OCI-LY7 (cell line): ENCODE measurements at regions not wholly inside any gene's neighbourhood (a gene's known extent, or its start where the extent isn't known, plus 50 kb on each side); places are given as distances from the start of the nearest gene placed in this dataset.

Experiments
- BruUV-seq: library from RNA; stranded (reverse); fragments of 400-500 nt; replicated peaks from 2 replicates; lab custom pipeline; 2021; lab: Mats Ljungman, UMichigan
- CTCF ChIA-PET: fragments of 300-600 bp; sonication (Branson Sonifier 250); formaldehyde crosslinking; loops from one replicate; lab custom pipeline; 2022; ENCODE audit warnings: antibody characterized with exemption; ENCODE audit not compliant: unreplicated experiment; lab: Charles Lee
- POLR2A ChIA-PET: fragments of 300-600 bp; sonication (Branson Sonifier 250); formaldehyde crosslinking; loops from one replicate; lab custom pipeline; 2022; ENCODE audit warnings: antibody characterized with exemption; lab: Charles Lee
- DNase-seq: peaks from one replicate; pipeline ENCODE4 v3.0.0-alpha.2; 2015; ENCODE audit warnings: low spot score
- H2AFZ ChIP-seq: fragments of 200-600 bp; sonication (generic), shearing (Covaris generic); 2 replicates; pipeline ENCODE4 v1.6.1; 2014; ENCODE audit warnings: mild to moderate bottlenecking, antibody characterized with exemption, low read length, moderate library complexity
- H3K27ac ChIP-seq: fragments of 200-600 bp; sonication (generic); 2 replicates; pipeline ENCODE4 v1.5.1; 2014; ENCODE audit warnings: mixed run types, low read depth, mild to moderate bottlenecking, moderate library complexity, low read length, inconsistent platforms; ENCODE audit not compliant: poor library complexity, severe bottlenecking
- H3K36me3 ChIP-seq: fragments of 200-600 bp; sonication (generic); 2 replicates; pipeline ENCODE4 v1.6.1; 2014; ENCODE audit warnings: mild to moderate bottlenecking, antibody characterized with exemption, low read length, moderate library complexity, mixed read lengths; ENCODE audit not compliant: insufficient read depth
- H3K4me1 ChIP-seq: fragments of 200-600 bp; sonication (generic); 2 replicates; pipeline ENCODE4 v1.5.1; 2014; ENCODE audit warnings: mild to moderate bottlenecking, low read length; ENCODE audit not compliant: insufficient read depth, poor library complexity, severe bottlenecking
- H3K4me2 ChIP-seq: fragments of 200-600 bp; sonication (generic); 2 replicates; pipeline ENCODE4 v1.6.1; 2014; ENCODE audit warnings: mild to moderate bottlenecking, low read length
- H3K4me3 ChIP-seq: fragments of 200-600 bp; sonication (generic); 2 replicates; pipeline ENCODE4 v1.5.1; 2014; ENCODE audit warnings: mild to moderate bottlenecking, low read depth, low read length; ENCODE audit not compliant: poor library complexity, severe bottlenecking
- H3K79me2 ChIP-seq: fragments of 200-600 bp; sonication (generic); 2 replicates; pipeline ENCODE4 v1.6.1; 2016; ENCODE audit warnings: low read depth, mild to moderate bottlenecking, low read length, moderate library complexity, mixed read lengths; ENCODE audit not compliant: insufficient read depth
- H3K9me2 ChIP-seq: fragments of 200-600 bp; sonication (generic); 2 replicates; pipeline ENCODE4 v1.6.1; 2016; ENCODE audit warnings: mild to moderate bottlenecking, low read length, mixed read lengths; ENCODE audit not compliant: insufficient read depth
- H3K9me3 ChIP-seq: fragments of 200-600 bp; sonication (generic); 2 replicates; pipeline ENCODE4 v1.6.1; 2014; ENCODE audit warnings: mild to moderate bottlenecking, mixed run types, low read length, mixed read lengths
- H4K20me1 ChIP-seq: fragments of 200-600 bp; sonication (generic); 2 replicates; pipeline ENCODE4 v1.6.1; 2014; ENCODE audit warnings: mild to moderate bottlenecking, antibody characterized with exemption, low read length, moderate library complexity, mixed read lengths; ENCODE audit not compliant: insufficient read depth
- CTCF ChIP-seq: fragments of 200-600 bp; sonication (generic); conservative IDR thresholded peaks from 2 replicates; pipeline ENCODE4 v1.5.1; 2014; ENCODE audit warnings: mild to moderate bottlenecking, antibody characterized with exemption, low read length, moderate library complexity, mixed read lengths
- EZH2phosphoT487 ChIP-seq: fragments of 200-600 bp; sonication (generic); IDR thresholded peaks from 2 replicates; pipeline ENCODE4 v1.6.1; 2018; ENCODE audit warnings: low read depth, borderline replicate concordance, mild to moderate bottlenecking, mixed run types, antibody characterized with exemption, low read length, moderate library complexity, mixed read lengths
- intact Hi-C: fragments of 100-400 bp; cut with micrococcal nuclease; formaldehyde crosslinking; loops from one replicate; pipeline ENCODE4 v1.10.0; 2022; ENCODE audit not compliant: unreplicated experiment

DNA sequence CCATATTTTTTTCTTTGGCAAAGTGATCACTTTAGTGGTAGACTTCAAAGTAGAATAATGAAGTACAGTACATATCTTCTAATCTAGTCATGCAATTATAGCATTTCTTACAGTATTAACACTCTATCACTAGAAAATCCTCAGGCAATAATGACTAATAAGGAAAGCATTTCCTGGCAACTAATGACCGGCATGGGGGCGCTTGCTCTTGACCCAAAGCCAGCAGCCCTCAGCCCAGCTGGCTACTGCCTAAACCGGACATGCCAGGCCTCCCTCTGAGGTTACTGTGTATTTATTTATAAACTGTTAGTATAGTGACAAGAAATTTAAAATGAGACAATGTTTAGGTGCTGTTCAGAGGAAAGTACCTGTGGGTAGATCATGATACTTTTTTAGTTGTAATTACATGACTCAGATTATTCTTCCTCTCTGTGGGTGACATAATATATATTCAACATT is 633.8 kb downstream of the PTPRC start:
- DNase-seq, result no peak
- no peaks in the 10 kb centered on the region for H3K36me3 ChIP-seq
- no peaks in the 10 kb centered on the region for H3K9me2 ChIP-seq
- no TSS peak for BruUV-seq
- ChIA-PET POLR2A (no interaction called here), CTCF (no interaction called here)
- no peak overlapping the region for H3K4me2 ChIP-seq
- TF ChIP-seq EZH2phosphoT487 (no peak), CTCF (no peak)
- H3K4me1 ChIP-seq, result no peaks in the 10 kb centered on the region
- H3K79me2 ChIP-seq, result no peaks in the 10 kb centered on the region
- H4K20me1 ChIP-seq, result no peaks in the 10 kb centered on the region
- no peak overlapping the region for H3K4me3 ChIP-seq
- intact Hi-C loops, result no loop called here
- H3K27ac ChIP-seq, result no peak overlapping the region
- no peaks in the 10 kb centered on the region for H3K9me3 ChIP-seq
- no peak overlapping the region for H2AFZ ChIP-seq

GRCh38 chr1:199273837-199274379 is 635.1 kb downstream of the PTPRC start:
- no peaks in the 10 kb centered on the region for H4K20me1 ChIP-seq
- H3K4me2 ChIP-seq, result no peak overlapping the region
- no peaks in the 10 kb centered on the region for H3K79me2 ChIP-seq
- ChIA-PET CTCF (no interaction called here), POLR2A (interaction anchor here (0.6 kb wide), 1 partner anchor 384 kb away, joined by 3 read pairs; no protein-coding TSS in a partner anchor)
- TF ChIP-seq EZH2phosphoT487 (no peak), CTCF (no peak)
- no peaks in the 10 kb centered on the region for H3K9me3 ChIP-seq
- no peak overlapping the region for H2AFZ ChIP-seq
- H3K27ac ChIP-seq, result no peak overlapping the region
- H3K4me1 ChIP-seq, result no peaks in the 10 kb centered on the region
- DNase-seq, result no peak
- intact Hi-C loops, result no loop called here
- BruUV-seq, result no TSS peak
- no peaks in the 10 kb centered on the region for H3K36me3 ChIP-seq
- no peaks in the 10 kb centered on the region for H3K9me2 ChIP-seq
- H3K4me3 ChIP-seq, result no peak overlapping the region

DNA sequence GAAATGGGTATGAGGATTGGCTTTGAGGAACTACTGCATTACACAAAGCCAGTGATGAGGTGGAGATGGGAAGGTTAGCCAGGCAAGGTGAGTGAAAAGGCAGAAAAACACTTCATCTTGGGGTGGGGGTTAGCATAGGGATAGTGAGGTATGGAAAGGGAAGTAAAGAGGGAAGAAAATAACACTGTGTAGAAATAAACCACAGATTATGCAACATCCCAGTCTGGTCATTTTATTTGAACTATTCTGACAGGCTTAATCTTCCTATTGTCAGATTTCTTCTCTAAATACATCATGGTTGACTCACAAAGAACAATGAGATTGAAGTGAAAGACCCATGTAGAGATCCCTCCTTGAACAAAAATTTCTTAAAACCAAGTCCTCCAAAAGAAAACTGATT is 640.2 kb downstream of the PTPRC start:
- Histone ChIP-seq H3K4me2 (no peak overlapping the region), H3K36me3 (no peaks in the 10 kb centered on the region), H4K20me1 (no peaks in the 10 kb centered on the region), H3K9me2 (no peaks in the 10 kb centered on the region), H3K27ac (no peak overlapping the region), H3K9me3 (no peaks in the 10 kb centered on the region), H3K4me1 (no peaks in the 10 kb centered on the region), H3K79me2 (no peaks in the 10 kb centered on the region), H3K4me3 (no peak overlapping the region), H2AFZ (no peak overlapping the region)
- intact Hi-C loops, result no loop called here
- no peak for TF ChIP-seq CTCF
- no peak for TF ChIP-seq EZH2phosphoT487
- no TSS peak for BruUV-seq
- no peak for DNase-seq
- POLR2A ChIA-PET, result no interaction called here
- CTCF ChIA-PET, result no interaction called here
